Ovary (tissue), 3 donors: ENCODE measurements at regions not wholly inside any gene's neighbourhood (a gene's known extent, or its start where the extent isn't known, plus 50 kb on each side); places are given as distances from the start of the nearest gene placed in this dataset.

Experiments
- EP300 ChIP-seq: sonication (generic); formaldehyde crosslinking; IDR thresholded peaks from one replicate; pipeline ENCODE4 v1.6.1; 2017; ENCODE audit warnings: antibody characterized with exemption
- POLR2A ChIP-seq: fragments of 450-650 bp; IDR thresholded peaks from one replicate; pipeline ENCODE4 v1.6.1; 2017; ENCODE audit warnings: antibody characterized with exemption, mild to moderate bottlenecking, moderate library complexity
- TF ChIP-seq, protein P1 (sequence below), 3 donors: fragments of 450-650 bp in 2 of 3; fragments of 200-600 bp in 1 of 3; IDR thresholded peaks; one replicate each; pipeline versions ENCODE4 v1.5.1 to v1.8.0; 2016 to 2022; ENCODE audit warnings: antibody characterized with exemption in 3 of 3, mild to moderate bottlenecking in 1 of 3
- donor health status: DM: no; HTN: no; CAD: no.

DNA sequence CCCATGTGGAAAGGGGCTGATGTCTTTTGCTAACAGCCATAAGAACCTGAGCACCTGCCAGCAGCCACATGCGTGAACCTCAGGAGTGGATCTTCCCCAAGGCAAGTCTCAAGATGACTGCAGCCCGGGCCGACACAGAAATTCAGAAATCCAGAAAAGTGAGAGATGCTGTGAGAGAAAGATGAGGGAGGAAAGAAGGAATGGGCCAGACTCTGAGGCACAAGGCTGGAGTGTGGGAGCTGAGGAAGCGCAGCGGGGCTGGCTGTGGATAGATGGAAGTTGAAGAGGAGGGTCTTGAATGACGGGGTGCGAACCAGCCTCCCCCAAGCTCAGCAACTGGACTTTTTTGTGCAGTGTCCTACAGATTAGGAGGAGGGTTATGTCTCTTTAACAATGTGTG lies 337.8 kb downstream of the GADD45G start:
- TF ChIP-seq POLR2A (no peak), EP300 (no peak)
- TF ChIP-seq, protein P1, sequence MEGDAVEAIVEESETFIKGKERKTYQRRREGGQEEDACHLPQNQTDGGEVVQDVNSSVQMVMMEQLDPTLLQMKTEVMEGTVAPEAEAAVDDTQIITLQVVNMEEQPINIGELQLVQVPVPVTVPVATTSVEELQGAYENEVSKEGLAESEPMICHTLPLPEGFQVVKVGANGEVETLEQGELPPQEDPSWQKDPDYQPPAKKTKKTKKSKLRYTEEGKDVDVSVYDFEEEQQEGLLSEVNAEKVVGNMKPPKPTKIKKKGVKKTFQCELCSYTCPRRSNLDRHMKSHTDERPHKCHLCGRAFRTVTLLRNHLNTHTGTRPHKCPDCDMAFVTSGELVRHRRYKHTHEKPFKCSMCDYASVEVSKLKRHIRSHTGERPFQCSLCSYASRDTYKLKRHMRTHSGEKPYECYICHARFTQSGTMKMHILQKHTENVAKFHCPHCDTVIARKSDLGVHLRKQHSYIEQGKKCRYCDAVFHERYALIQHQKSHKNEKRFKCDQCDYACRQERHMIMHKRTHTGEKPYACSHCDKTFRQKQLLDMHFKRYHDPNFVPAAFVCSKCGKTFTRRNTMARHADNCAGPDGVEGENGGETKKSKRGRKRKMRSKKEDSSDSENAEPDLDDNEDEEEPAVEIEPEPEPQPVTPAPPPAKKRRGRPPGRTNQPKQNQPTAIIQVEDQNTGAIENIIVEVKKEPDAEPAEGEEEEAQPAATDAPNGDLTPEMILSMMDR (IDR thresholded peaks at IDR 0.05): no peak
